Caco-2 (cell line): ENCODE measurements at regions not wholly inside any gene's neighbourhood (a gene's known extent, or its start where the extent isn't known, plus 50 kb on each side); places are given as distances from the start of the nearest gene placed in this dataset.
A peak's percentile ranks its signal among the peaks of the same experiment; 100 is the strongest.

Experiments
- BruUV-seq: library from RNA; stranded (reverse); fragments of 400-500 nt; replicated peaks from 2 replicates; lab custom pipeline; 2021; lab: Mats Ljungman, UMichigan
- CTCF ChIA-PET: fragments of 300-600 bp; sonication (Branson Sonifier 250); formaldehyde crosslinking; loops from one replicate; lab custom pipeline; 2022; ENCODE audit warnings: antibody characterized with exemption; lab: Charles Lee
- POLR2A ChIA-PET: fragments of 300-600 bp; sonication (Branson Sonifier 250); formaldehyde crosslinking; loops from one replicate; lab custom pipeline; 2022; ENCODE audit warnings: antibody characterized with exemption; lab: Charles Lee
- DNase-seq, 2 experiments: peaks; one replicate each; pipeline versions ENCODE4 v3.0.0 to v3.0.0-alpha.2; 2020 to 2022
- H3K27me3 ChIP-seq: replicated peaks from 2 replicates; pipeline ENCODE4 v1.6.0; 2011; ENCODE audit warnings: low read length; ENCODE audit not compliant: control insufficient read depth, insufficient read depth
- H3K36me3 ChIP-seq: 2 replicates; pipeline ENCODE4 v1.5.1; 2011; ENCODE audit warnings: low read length; ENCODE audit not compliant: control insufficient read depth, insufficient read depth
- H3K4me1 ChIP-seq: fragments of 250-450 bp; sonication (Bioruptor Pico); 2 replicates; pipeline ENCODE4 v1.5.1; 2020; ENCODE audit warnings: mild to moderate bottlenecking
- H3K4me3 ChIP-seq: 2 replicates; pipeline ENCODE4 v1.5.1; 2011; ENCODE audit warnings: low read depth, mild to moderate bottlenecking, control low read depth, low read length
- H3K9me3 ChIP-seq: fragments of 250-450 bp; sonication (Bioruptor Pico); 2 replicates; pipeline ENCODE4 v1.5.1; 2020; ENCODE audit warnings: mild to moderate bottlenecking, moderate library complexity
- H3K27ac Mint-ChIP-seq: one replicate; pipeline ENCODE4 v1.8.0; 2022; ENCODE audit warnings: mixed read lengths; ENCODE audit not compliant: unreplicated experiment
- H3K27me3 Mint-ChIP-seq: one replicate; pipeline ENCODE4 v1.8.0; 2022; ENCODE audit warnings: mixed read lengths; ENCODE audit not compliant: insufficient read depth, unreplicated experiment
- H3K36me3 Mint-ChIP-seq: one replicate; pipeline ENCODE4 v1.8.0; 2022; ENCODE audit warnings: mild to moderate bottlenecking, mixed read lengths; ENCODE audit not compliant: insufficient read depth, unreplicated experiment
- H3K4me1 Mint-ChIP-seq: one replicate; pipeline ENCODE4 v1.8.0; 2022; ENCODE audit warnings: low read depth, mixed read lengths; ENCODE audit not compliant: unreplicated experiment
- H3K4me3 Mint-ChIP-seq: one replicate; pipeline ENCODE4 v1.8.0; 2022; ENCODE audit warnings: mild to moderate bottlenecking, moderate library complexity, mixed read lengths; ENCODE audit not compliant: unreplicated experiment
- H3K9me3 Mint-ChIP-seq: one replicate; pipeline ENCODE4 v1.8.0; 2022; ENCODE audit warnings: mixed read lengths; ENCODE audit not compliant: unreplicated experiment
- intact Hi-C: fragments of 100-400 bp; cut with micrococcal nuclease; formaldehyde crosslinking; loops from one replicate; pipeline ENCODE4 v1.10.0; 2022; ENCODE audit not compliant: unreplicated experiment
- TF ChIP-seq, protein P1 (sequence below), 2 experiments: fragments of 200-600 bp in 1 of 2; IDR thresholded peaks; 1 replicate in 1 of 2; 2 replicates in 1 of 2; pipeline versions ENCODE4 v1.5.1 to v1.8.0; 2011 to 2022; ENCODE audit warnings: antibody characterized with exemption in 1 of 2, control low read depth in 1 of 2, inconsistent platforms in 1 of 2, low read depth in 1 of 2, low read length in 1 of 2, mild to moderate bottlenecking in 1 of 2, moderate library complexity in 1 of 2; ENCODE audit not compliant: insufficient read depth in 1 of 2, severe bottlenecking in 1 of 2, unreplicated experiment in 1 of 2

DNA sequence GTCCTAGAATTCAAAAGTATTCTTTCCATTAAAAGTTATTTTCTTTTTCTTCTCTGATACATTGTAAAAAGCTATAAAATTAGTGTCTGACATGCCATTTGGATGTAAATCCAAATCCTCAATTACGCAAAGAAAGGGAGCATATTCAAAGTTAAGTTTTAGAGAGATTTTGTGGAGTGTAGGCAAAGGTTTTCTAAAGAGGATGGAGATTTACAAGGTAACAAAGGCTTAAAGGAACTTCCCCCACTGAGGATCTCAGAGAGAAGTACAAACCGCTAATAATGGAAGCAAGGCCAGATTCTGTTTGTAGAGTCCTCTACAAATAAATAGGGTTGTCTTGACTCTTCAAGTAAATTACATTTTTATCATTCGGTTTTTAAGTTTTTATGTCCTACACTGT is 91.0 kb upstream of the MAPK10 start:
- H3K27me3 Mint-ChIP-seq, result peaks cover 6% of the 10 kb centered on the region

DNA sequence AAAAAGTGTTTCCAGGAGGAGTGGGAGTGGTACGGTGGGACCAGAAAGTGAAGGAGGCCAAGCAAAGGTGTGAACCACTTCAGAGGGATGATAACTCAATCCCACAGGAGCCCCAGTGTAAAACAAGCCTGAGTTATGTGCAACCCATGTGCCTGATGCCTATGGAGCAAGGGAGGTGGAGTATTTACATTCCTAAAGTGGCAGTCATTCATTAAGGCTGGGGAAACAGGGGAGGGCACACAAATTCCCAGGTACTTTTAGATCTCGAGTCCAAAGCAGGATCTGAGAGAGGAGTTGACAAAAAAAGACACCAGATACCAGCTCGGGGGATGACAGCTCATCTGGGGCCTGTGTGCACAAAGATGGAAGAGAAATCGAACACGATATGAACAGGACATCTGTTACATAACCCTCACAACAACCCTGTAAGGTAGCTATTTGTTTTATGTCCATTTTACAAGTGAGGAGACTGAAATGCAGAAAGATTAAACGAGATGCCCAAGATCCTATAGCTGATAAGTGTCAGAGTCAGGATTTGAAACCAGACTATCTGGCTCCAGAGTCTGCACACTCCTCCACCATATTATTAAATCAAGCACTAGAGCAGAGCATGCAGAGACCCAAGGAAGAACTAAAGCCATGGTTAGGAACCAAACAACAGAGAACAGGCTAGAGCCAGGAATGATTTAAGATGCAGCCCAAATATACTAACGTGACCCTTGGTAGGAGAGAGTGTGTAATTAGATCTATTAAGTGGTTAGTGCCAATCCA is 91.9 kb upstream of the MAPK10 start:
- CTCF ChIA-PET, result no interaction called here
- H3K27ac Mint-ChIP-seq, result peak overlapping the region; percentile 33

More for the DNA sequence above, 91.0 kb upstream of the MAPK10 start:
- CTCF ChIA-PET, result no interaction called here
- H3K27me3 ChIP-seq, result no peaks in the 10 kb centered on the region
- H3K4me1 ChIP-seq, result no peaks in the 10 kb centered on the region
- POLR2A ChIA-PET, result no interaction called here
- Mint-ChIP-seq H3K9me3 (no peaks in the 10 kb centered on the region), H3K4me1 (peaks cover 16% of the 10 kb centered on the region), H3K4me3 (no peak overlapping the region), H3K27ac (no peak overlapping the region), H3K36me3 (no peaks in the 10 kb centered on the region)
- no peaks in the 10 kb centered on the region for H3K9me3 ChIP-seq
- H3K4me3 ChIP-seq, result no peak overlapping the region
- BruUV-seq, result no TSS peak
- no peaks in the 10 kb centered on the region for H3K36me3 ChIP-seq
- intact Hi-C loops, result no loop called here
- DNase-seq, result no peak
- TF ChIP-seq, protein P1, sequence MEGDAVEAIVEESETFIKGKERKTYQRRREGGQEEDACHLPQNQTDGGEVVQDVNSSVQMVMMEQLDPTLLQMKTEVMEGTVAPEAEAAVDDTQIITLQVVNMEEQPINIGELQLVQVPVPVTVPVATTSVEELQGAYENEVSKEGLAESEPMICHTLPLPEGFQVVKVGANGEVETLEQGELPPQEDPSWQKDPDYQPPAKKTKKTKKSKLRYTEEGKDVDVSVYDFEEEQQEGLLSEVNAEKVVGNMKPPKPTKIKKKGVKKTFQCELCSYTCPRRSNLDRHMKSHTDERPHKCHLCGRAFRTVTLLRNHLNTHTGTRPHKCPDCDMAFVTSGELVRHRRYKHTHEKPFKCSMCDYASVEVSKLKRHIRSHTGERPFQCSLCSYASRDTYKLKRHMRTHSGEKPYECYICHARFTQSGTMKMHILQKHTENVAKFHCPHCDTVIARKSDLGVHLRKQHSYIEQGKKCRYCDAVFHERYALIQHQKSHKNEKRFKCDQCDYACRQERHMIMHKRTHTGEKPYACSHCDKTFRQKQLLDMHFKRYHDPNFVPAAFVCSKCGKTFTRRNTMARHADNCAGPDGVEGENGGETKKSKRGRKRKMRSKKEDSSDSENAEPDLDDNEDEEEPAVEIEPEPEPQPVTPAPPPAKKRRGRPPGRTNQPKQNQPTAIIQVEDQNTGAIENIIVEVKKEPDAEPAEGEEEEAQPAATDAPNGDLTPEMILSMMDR (IDR thresholded peaks at IDR 0.05; ENCODE audit: insufficient read depth in 1 of 2, low read depth in 1 of 2, low read length in 1 of 2, severe bottlenecking in 1 of 2, unreplicated experiment in 1 of 2), result no peak

DNA sequence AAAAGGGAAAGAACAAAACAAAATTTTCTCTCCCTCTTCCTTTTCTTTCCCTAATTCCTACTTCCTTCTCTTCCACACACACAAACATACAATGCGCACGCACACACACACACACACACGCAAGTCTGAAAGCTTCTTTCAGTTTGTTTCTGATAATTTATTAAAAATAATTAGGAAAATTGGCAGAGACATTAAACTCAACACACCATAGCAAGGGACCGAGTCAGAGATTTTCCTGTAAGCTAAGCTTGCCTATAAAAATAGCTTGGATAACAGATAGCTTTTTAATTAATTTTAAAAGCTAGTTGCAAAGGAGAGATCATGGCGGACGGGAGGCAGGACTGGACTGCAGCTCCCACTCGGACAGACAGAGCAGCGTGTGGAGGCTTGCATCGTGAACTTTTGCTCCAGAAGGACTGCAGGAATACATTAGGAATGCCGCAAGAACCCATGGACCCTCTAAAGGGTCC is 92.6 kb upstream of the MAPK10 start:
- Mint-ChIP-seq H3K36me3 (no peaks in the 10 kb centered on the region), H3K4me1 (peaks cover 16% of the 10 kb centered on the region), H3K4me3 (no peak overlapping the region), H3K27me3 (peaks cover 1% of the 10 kb centered on the region), H3K27ac (no peak overlapping the region), H3K9me3 (no peaks in the 10 kb centered on the region)
- intact Hi-C loops, result no loop called here
- Histone ChIP-seq H3K4me3 (no peak overlapping the region), H3K9me3 (no peaks in the 10 kb centered on the region), H3K4me1 (no peaks in the 10 kb centered on the region), H3K36me3 (no peaks in the 10 kb centered on the region), H3K27me3 (no peaks in the 10 kb centered on the region)
- BruUV-seq, result no TSS peak
- ChIA-PET CTCF (no interaction called here), POLR2A (no interaction called here)
- DNase-seq, result no peak
- TF ChIP-seq, protein P1 (IDR thresholded peaks at IDR 0.05; ENCODE audit: insufficient read depth in 1 of 2, low read depth in 1 of 2, low read length in 1 of 2, severe bottlenecking in 1 of 2, unreplicated experiment in 1 of 2), result no peak

More for the DNA sequence above, 91.9 kb upstream of the MAPK10 start:
- Histone ChIP-seq H3K27me3 (no peaks in the 10 kb centered on the region), H3K9me3 (no peaks in the 10 kb centered on the region), H3K36me3 (no peaks in the 10 kb centered on the region), H3K4me1 (no peaks in the 10 kb centered on the region), H3K4me3 (no peak overlapping the region)
- BruUV-seq, result no TSS peak
- TF ChIP-seq, protein P1 (IDR thresholded peaks at IDR 0.05; ENCODE audit: insufficient read depth in 1 of 2, low read depth in 1 of 2, low read length in 1 of 2, severe bottlenecking in 1 of 2, unreplicated experiment in 1 of 2), result no peak
- Mint-ChIP-seq H3K36me3 (no peaks in the 10 kb centered on the region), H3K4me3 (no peak overlapping the region), H3K4me1 (peaks cover 16% of the 10 kb centered on the region), H3K27me3 (peaks cover 6% of the 10 kb centered on the region), H3K9me3 (no peaks in the 10 kb centered on the region)
- POLR2A ChIA-PET, result no interaction called here
- no peak for DNase-seq
- intact Hi-C loops, result no loop called here
